Smooth muscle cell of the brain vasculature (primary cell): ENCODE measurements at regions not wholly inside any gene's neighbourhood (a gene's known extent, or its start where the extent isn't known, plus 50 kb on each side); places are given as distances from the start of the nearest gene placed in this dataset.
"Not testable (repeated sequence)": the region's sequence is repeated elsewhere in the genome, so short reads cannot be mapped to it uniquely, and the experiment has no call there.

Experiments
- DNase-seq: peaks from one replicate; pipeline ENCODE4 v3.0.0-alpha.2; 2012; ENCODE audit warnings: low read depth, low spot score

DNA sequence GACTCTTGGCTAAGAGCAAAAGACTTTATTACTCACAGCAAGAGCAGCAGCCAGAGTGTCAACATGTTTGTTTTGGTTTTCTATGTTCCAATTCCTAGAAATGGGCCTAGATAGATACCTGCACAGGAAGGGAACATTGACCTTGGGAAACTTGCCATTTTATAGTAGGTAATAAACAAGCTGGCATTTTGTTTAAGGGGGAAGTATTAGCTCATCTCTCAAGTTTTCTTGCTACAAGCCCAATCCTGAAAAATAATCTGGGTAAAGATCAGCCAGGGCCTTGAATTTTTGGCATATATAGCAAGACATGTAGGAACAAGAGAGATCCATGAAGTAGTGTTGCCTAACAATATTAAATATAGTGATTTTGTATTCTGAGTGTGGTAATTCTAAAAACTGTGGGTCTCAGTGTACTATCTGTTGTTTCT lies 51.4 kb upstream of the RGL1 start:
- no peak for DNase-seq

DNA sequence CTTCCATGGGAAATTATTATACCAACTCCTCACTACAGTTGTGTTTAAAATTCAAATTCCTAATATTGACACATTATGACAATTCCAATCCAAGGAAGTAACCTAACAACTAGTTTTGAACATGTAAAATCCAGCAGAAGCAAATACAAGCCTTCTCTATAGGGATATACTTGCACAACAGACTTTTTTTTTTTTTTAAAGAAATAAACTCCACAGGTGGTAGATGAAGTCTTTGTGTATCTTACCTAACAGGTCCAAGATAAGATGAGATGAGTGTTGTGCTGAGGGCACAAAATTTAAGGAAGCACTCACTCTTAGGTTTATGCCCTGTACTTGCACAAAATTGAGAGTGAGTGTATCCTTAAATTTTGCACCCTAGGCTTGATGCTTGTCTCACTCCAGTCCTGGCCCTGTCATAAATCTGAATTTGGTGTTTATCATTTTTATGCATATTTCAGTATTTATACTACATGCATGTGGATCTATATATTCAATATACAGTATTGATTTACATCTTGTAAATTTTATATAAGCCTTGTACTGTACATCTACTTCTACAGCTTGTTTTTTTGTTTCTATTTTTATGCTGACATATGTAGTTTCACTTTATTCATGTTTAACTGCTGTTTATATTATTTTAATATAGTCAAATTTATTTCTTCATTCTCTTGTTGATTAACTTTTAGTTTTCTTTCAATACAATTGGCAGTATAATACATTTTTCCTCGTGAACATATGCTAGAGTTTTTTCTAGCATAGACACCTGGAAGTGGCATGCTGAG lies 60.6 kb upstream of the RGL1 start:
- no peak for DNase-seq

DNA sequence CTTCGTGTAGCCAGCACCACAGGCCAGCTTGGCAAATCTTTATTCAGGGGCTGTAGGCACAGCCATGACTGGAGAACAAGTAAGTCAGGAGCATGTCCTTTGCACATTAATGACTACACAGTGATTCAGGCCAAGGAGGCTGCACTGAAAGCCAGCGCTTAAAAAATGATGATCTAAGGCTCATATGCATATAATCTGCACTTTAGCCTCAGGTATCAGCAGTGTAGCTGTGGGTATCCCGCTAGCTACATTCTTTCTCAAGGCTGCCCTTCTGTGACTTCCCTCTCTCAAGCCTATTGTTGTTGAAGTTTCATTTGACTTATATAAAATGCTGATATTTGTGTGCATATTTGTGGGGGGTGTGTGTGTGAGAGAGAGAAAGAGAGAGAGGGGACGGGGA lies 62.6 kb upstream of the RGL1 start:
- no peak for DNase-seq

GRCh38 chr1:183739741-183740271 lies 65.1 kb upstream of the RGL1 start:
- DNase-seq = no peak

GRCh38 chr1:183739082-183739481 lies 65.8 kb upstream of the RGL1 start:
- DNase-seq = no peak

DNA sequence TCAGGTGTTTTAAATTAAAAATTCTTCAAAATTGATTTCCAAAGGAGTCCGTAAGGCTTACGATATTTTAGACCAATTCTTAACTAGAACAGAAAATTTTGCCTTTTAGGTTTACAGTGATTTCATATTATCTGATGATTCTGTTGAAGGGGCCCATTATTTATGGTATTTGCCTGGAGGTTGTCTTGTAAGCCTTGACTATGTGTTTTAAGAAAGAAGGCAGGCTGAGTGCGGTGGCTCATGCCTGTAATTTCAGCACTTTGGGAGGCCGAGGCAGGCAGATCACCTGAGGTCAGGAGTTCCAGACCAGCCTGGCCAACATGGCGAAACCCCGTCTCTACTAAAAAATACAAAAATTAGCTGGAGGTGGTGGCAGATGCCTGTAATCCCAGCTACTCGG lies 67.0 kb upstream of the RGL1 start:
- DNase-seq = not testable (repeated sequence)

DNA sequence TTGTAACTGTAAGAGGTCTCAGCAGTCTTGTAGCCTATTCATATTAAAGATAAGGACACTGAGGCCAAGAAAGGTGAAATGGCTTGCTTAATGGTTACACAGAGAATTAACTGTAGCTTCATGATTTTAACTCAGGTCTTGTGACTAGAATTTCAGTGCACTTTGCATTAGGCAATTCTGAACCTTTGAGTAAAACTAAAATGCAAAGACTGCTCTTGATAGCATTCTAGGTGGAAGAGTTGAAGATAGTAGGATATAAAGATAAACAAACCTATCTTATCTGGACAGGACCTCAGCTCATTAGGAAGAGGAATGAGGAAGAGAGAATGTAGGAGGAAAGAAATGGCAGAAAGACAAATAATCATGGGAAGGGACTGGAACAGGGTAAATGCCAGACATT lies 68.6 kb upstream of the RGL1 start:
- DNase-seq = no peak

GRCh38 chr1:183735069-183735860 lies 69.7 kb upstream of the RGL1 start:
- no peak for DNase-seq

DNA sequence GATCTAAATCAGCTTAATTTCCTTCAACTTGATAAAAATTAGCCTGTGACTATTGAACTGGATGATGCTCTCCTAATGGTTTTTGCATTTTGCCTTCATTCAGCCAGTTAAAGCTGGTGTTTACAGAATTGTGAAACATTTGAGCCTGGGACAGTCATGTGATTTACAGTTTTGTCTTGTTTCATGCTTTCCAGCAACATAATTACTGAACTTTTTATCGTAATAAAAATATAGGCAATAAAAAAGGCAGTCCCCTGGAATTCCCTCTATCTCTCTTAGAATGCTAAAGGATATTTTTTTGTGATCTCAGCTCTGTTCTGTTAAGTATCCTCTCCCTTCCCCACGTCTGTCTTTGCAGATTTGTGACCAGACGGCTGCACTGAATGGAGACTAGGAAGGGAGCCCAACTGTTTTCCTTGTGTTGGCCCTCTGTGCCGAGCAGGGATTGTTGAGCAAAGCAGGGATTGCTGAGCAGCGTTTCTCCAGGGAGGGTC lies 70.3 kb upstream of the RGL1 start:
- no peak for DNase-seq

GRCh38 chr1:183733715-183734114 lies 71.2 kb upstream of the RGL1 start:
- DNase-seq = no peak

GRCh38 chr1:183732236-183732880 lies 72.6 kb upstream of the RGL1 start:
- no peak for DNase-seq

DNA sequence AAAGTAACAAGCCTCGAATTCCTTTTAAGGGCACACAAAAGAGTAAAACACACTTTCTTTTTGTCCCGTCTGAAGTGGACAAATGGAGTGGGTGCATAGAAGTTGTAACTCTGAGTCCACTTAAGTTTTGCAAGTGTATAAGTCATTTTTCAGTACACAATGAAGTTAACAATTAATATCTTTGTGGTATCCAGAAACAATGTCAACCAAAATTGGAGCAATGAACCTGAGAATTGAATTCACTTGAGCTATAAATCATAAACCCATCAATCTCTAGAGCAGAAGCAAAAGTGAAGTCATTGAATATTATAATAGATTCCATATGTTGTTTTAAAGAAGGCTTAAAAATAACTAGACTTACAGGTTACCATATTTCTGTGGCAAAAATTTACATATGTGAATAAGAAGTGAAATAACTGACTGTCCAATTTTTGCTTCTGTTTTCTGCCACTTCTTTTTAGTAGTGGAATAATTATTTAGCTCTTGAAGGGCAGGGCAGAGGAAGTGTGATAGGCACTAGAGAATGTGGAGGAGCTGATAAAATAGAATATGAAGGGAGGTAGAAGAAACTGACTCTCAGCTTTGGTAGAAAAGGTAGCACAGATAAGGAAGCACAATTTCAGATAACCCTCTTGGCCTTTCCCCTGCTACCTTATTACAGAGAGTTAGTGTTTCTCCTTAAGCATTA lies 73.9 kb upstream of the RGL1 start:
- DNase-seq = no peak

DNA sequence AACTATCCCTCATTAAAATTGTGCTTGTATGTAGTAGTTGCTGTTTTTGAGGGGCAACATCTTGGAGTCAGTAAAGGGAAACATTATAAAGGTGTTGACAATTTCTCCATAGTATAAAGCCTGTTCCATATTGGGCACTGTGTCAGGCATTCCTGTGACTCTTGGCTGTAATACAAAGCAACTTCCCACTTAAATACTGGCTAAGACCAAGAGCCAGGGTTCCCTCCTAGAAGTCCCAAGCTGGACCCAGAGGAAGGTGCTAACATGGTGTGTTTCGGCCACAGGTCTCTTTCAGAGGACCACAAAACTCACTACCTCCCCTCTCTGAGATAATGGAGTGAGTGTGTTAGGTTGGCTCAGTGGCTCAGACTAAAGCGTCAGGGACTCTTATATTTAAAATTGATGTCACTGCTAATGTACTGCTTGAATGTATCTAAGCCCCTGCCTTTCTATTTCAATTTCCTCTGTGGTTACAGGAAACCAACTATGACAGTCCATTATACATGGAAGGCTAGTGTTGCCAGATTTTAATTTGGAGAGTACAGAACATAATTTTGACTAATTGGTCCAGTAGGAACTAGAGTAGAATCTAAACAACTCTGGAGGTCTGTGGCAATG lies 74.7 kb upstream of the RGL1 start:
- no peak for DNase-seq

DNA sequence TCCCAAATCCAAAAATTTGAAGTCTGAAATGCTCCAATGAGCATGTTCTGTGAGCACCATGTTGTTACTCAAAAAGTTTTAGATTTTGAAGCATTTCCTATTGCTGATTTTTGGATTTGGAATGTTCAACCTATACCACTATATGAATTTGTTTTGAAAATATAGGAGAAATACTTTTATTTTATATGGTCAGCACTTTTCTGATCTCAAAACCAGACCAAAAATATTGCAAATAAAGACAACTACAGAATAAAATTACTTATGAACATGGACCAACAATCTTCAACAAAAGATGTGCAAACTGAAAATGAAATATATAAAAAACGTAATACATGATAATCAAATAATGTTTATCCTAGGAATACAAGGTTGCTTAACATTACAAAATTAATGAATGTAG lies 73.7 kb upstream of the APOBEC4 start:
- no peak for DNase-seq

DNA sequence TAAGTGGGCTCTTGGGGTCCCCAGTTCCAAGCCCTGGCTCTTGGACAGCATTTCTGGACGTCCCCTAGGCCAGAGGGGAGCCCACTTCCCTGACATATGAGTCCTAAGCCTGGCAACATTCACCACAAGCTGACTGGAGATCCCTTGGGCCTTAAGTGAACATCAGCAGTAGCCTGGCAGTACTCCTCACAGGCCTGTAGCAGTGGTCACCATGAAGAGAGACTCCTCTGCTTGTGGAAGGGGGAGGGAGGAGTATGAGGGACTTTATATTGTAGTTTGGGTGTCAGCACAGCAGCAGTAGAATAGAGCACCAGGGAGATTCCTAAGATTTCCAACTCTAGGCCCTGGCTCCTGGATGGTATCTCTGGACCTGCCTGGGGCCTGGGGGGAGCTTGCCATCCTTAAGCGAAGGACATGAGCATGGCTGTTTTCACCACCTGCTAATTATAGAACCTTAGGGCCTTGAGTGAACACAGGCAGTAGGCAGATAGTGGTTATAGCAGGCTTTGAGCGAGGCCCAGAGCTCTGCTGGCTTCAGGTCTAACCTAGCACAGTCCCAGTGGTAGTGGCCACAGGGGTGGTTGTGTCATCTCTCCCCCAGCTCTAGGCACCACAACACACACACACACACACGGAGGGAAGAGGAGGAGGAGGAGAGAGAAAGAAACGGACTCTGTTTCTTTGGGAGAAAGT lies 71.4 kb upstream of the APOBEC4 start:
- DNase-seq = no peak

DNA sequence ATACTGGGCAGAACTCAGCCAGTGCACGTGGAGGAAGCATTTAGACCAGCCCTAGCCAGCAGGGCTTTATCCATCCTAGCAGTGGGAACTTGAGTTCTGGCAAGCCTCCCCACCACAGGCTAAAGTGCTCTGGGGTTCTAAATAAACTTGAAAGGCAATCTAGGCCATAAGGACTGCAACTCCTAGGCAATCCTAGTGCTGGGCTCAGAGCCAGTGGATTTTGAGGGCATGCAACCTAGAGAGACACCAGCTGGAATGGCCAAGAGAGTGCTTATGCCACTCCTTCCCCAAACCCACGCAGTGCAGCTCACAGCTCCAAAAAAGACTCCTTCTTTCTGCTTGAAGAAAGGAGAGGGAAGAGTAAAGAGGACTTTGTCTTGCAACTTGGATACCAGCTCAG lies 70.5 kb upstream of the APOBEC4 start:
- DNase-seq = no peak

DNA sequence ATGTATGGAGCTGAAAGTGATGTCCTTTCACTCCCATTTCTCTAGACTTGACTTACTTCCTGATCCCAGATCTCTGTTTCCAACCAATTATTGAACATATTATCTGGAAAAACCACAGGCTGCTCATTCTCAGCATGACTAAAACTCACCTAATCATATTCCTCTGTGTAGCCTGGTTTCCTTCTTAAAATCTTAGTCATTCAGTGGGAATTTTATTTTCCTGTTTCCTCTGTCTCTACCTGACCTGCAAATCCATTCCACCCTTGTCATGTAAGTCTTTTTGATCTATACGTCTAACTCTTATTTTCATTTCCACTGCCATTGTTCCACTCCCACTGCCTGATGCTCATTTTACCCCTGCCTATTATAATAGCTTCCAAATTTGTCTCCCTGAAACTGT lies 67.9 kb upstream of the APOBEC4 start:
- DNase-seq = no peak

GRCh38 chr1:183720028-183720427 lies 66.9 kb upstream of the APOBEC4 start:
- no peak for DNase-seq

- DNase-seq = no peak
These were observed 66.2 kb upstream of the APOBEC4 start for GRCh38 chr1:183719289-183719688.

DNA sequence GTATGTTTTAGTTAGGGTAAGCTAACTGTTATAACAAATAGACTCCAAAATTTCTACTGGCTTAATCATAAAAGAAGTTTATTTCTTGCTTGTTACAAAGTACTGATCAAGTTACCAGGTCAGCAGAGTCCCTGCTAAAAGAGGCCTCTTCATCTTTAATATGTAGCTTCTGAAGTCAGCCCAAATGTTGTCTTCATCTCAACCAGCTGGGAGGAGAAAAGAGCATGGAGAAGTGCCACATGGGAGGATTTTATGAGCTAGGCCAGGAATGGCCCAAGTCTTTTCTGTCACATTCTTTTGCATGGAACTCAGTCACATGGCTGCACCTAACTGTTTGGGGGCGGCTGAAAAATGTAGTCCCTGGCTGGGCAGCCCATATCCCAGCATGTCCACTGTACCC lies 63.2 kb upstream of the APOBEC4 start:
- DNase-seq = no peak
